Osteoblast (primary cell): ENCODE measurements at regions not wholly inside any gene's neighbourhood (a gene's known extent, or its start where the extent isn't known, plus 50 kb on each side); places are given as distances from the start of the nearest gene placed in this dataset.

Source experiments
- DNase-seq: peaks from one replicate; pipeline ENCODE4 v3.0.0; 2011; ENCODE audit warnings: low spot score, mixed read lengths; ENCODE audit not compliant: insufficient read length; ENCODE audit errors: missing footprints
- H2AFZ ChIP-seq: 2 replicates; pipeline ENCODE4 v1.6.0; 2011; ENCODE audit warnings: mild to moderate bottlenecking, low read length
- H3K27ac ChIP-seq: 2 replicates; pipeline ENCODE4 v1.5.1; 2011; ENCODE audit warnings: mild to moderate bottlenecking, low read depth, low read length, moderate library complexity
- H3K27me3 ChIP-seq: 2 replicates; pipeline ENCODE4 v1.6.0; 2012; ENCODE audit warnings: mild to moderate bottlenecking, control low read depth, inconsistent platforms, low read length, moderate library complexity; ENCODE audit not compliant: insufficient read depth
- H3K36me3 ChIP-seq: 2 replicates; pipeline ENCODE4 v1.5.1; 2011; ENCODE audit warnings: mild to moderate bottlenecking, low read length, control low read depth, moderate library complexity; ENCODE audit not compliant: insufficient read depth
- H3K4me1 ChIP-seq: 2 replicates; pipeline ENCODE4 v1.5.1; 2011; ENCODE audit warnings: mild to moderate bottlenecking, low read length, control low read depth, moderate library complexity; ENCODE audit not compliant: insufficient read depth
- H3K4me2 ChIP-seq: 2 replicates; pipeline ENCODE4 v1.6.0; 2011; ENCODE audit warnings: mild to moderate bottlenecking, low read length; ENCODE audit not compliant: insufficient read depth
- H3K4me3 ChIP-seq: fragments of 200-600 bp; sonication (generic); 3 replicates; pipeline ENCODE4 v1.5.1; 2012; ENCODE audit warnings: mild to moderate bottlenecking, low read length, inconsistent platforms; ENCODE audit not compliant: insufficient read depth
- H3K79me2 ChIP-seq: 2 replicates; pipeline ENCODE4 v1.6.0; 2012; ENCODE audit warnings: mild to moderate bottlenecking, low read length, control low read depth, inconsistent platforms; ENCODE audit not compliant: insufficient read depth
- H3K9me3 ChIP-seq: 2 replicates; pipeline ENCODE4 v1.5.1; 2011; ENCODE audit warnings: low read depth, low read length, control low read depth
- H4K20me1 ChIP-seq: 2 replicates; pipeline ENCODE4 v1.6.0; 2012; ENCODE audit warnings: mild to moderate bottlenecking, low read length, control low read depth; ENCODE audit not compliant: insufficient read depth
- TF ChIP-seq, protein P1 (sequence below): IDR thresholded peaks from 2 replicates; pipeline ENCODE4 v1.5.1; 2011; ENCODE audit warnings: mild to moderate bottlenecking, low read depth, low read length, moderate library complexity; ENCODE audit errors: extremely low read depth

DNA sequence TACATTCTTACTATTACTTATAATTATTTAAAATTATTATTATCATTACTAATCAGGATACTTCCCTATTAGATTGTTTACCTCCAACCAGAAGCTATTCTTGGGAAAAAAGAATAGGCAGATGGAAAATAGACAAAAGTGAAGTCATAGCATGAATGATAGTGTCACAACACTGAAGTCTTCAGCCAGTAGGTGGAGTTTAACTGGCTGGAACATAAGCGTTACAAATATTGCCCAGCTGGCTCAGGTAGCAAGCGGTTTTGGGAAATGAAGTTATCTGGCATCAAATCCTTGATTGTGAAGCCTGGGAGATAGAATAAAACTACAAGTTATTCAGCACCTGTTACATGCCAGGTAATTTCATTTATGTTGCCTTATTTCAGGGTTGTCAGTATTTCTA, 762.9 kb downstream of the C12orf50 start:
- DNase-seq: no peak
- H4K20me1 ChIP-seq: no peaks in the 10 kb centered on the region
- no peak overlapping the region for H3K4me3 ChIP-seq
- no peaks in the 10 kb centered on the region for H3K27me3 ChIP-seq
- no peaks in the 10 kb centered on the region for H3K9me3 ChIP-seq
- H3K4me2 ChIP-seq: no peak overlapping the region
- H2AFZ ChIP-seq: no peak overlapping the region
- H3K27ac ChIP-seq: no peak overlapping the region
- H3K36me3 ChIP-seq: no peaks in the 10 kb centered on the region
- TF ChIP-seq, protein P1, sequence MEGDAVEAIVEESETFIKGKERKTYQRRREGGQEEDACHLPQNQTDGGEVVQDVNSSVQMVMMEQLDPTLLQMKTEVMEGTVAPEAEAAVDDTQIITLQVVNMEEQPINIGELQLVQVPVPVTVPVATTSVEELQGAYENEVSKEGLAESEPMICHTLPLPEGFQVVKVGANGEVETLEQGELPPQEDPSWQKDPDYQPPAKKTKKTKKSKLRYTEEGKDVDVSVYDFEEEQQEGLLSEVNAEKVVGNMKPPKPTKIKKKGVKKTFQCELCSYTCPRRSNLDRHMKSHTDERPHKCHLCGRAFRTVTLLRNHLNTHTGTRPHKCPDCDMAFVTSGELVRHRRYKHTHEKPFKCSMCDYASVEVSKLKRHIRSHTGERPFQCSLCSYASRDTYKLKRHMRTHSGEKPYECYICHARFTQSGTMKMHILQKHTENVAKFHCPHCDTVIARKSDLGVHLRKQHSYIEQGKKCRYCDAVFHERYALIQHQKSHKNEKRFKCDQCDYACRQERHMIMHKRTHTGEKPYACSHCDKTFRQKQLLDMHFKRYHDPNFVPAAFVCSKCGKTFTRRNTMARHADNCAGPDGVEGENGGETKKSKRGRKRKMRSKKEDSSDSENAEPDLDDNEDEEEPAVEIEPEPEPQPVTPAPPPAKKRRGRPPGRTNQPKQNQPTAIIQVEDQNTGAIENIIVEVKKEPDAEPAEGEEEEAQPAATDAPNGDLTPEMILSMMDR: peak; percentile 10
- no peaks in the 10 kb centered on the region for H3K79me2 ChIP-seq
- H3K4me1 ChIP-seq: peaks cover 5% of the 10 kb centered on the region

DNA sequence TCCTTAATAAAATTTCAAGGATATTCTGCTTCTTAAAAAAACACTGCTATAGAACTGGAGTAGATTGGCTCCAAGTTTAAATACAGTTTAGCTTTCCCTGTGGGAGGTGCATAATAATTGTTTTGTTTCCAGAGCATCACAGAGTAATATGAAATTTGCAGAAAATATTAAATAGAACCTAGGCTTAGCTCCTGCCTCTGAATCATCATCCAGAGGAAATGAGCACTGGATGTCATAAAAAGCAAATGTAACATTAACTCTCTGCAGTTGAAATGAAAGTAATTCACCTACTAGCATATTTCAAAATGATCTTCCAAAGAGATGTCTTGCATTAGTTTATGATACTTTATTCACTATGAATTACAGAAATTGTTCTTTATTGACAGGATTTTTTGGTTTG, 769.8 kb downstream of the C12orf50 start:
- DNase-seq: no peak
- Histone ChIP-seq H3K27me3 (no peaks in the 10 kb centered on the region), H3K4me2 (no peak overlapping the region), H3K4me3 (no peak overlapping the region), H3K36me3 (no peaks in the 10 kb centered on the region), H3K9me3 (no peaks in the 10 kb centered on the region), H4K20me1 (no peaks in the 10 kb centered on the region), H2AFZ (no peak overlapping the region), H3K27ac (no peak overlapping the region), H3K4me1 (no peaks in the 10 kb centered on the region), H3K79me2 (no peaks in the 10 kb centered on the region)
- TF ChIP-seq, protein P1: no peak

- TF ChIP-seq, protein P1: no peak
- Histone ChIP-seq H2AFZ (no peak overlapping the region), H3K27ac (no peak overlapping the region), H3K9me3 (no peaks in the 10 kb centered on the region), H3K4me1 (no peaks in the 10 kb centered on the region), H3K36me3 (no peaks in the 10 kb centered on the region), H3K79me2 (no peaks in the 10 kb centered on the region), H3K27me3 (no peaks in the 10 kb centered on the region), H3K4me2 (no peak overlapping the region), H3K4me3 (no peak overlapping the region), H4K20me1 (no peaks in the 10 kb centered on the region)
- no peak for DNase-seq
Measured at GRCh38 chr12:87254381-87255030, 774.7 kb downstream of the C12orf50 start.

DNA sequence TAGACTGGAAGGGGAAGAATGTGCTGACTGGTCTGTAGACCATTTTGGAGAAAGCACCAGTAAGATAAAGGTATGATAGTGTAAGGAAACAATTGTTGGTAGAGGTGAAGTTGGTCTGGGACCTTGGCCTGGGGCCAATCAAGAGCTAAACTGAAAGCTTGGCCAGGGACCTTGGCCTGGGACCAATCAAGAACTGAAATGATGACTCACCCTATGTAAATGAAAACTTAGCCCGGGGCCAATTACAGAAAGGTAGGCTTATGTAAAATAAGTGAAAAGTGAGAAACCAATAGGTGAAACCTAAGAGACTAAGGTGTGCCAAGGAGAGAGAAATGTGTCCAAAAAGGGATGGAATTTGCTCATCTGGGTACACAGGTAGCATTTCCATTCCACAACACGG, 776.0 kb downstream of the C12orf50 start:
- Histone ChIP-seq H3K4me3 (no peak overlapping the region), H3K4me1 (no peaks in the 10 kb centered on the region), H2AFZ (no peak overlapping the region), H3K4me2 (no peak overlapping the region), H4K20me1 (no peaks in the 10 kb centered on the region), H3K79me2 (no peaks in the 10 kb centered on the region), H3K36me3 (no peaks in the 10 kb centered on the region), H3K27me3 (no peaks in the 10 kb centered on the region), H3K27ac (no peak overlapping the region), H3K9me3 (no peaks in the 10 kb centered on the region)
- TF ChIP-seq, protein P1: no peak
- DNase-seq: no peak
